GM12874 (cell line): ENCODE measurements at regions not wholly inside any gene's neighbourhood (a gene's known extent, or its start where the extent isn't known, plus 50 kb on each side); places are given as distances from the start of the nearest gene placed in this dataset.

Experiments used
- CTCF ChIP-seq: IDR thresholded peaks from 2 replicates; pipeline ENCODE4 v1.5.1; 2011; ENCODE audit warnings: low read depth, mild to moderate bottlenecking, control low read depth, low read length, moderate library complexity; ENCODE audit not compliant: insufficient read depth

GRCh38 chr11:25741886-25742285, 590.0 kb upstream of the ANO3 start:
- no peak for TF ChIP-seq CTCF

GRCh38 chr11:25742800-25743199, 589.1 kb upstream of the ANO3 start:
- no peak for TF ChIP-seq CTCF

- no peak for TF ChIP-seq CTCF
Observed at GRCh38 chr11:25755381-25755780, 576.5 kb upstream of the ANO3 start.

- no peak for TF ChIP-seq CTCF
Observed at GRCh38 chr11:25755918-25756584, 575.9 kb upstream of the ANO3 start.

- TF ChIP-seq CTCF: no peak
Observed at GRCh38 chr11:25758145-25758661, 573.7 kb upstream of the ANO3 start.

- TF ChIP-seq CTCF: no peak
Observed at GRCh38 chr11:25766332-25767015, 565.5 kb upstream of the ANO3 start.

- no peak for TF ChIP-seq CTCF
Observed at GRCh38 chr11:25769287-25769686, 562.6 kb upstream of the ANO3 start.
